Lower leg skin (tissue), 3 donors: ENCODE measurements at regions not wholly inside any gene's neighbourhood (a gene's known extent, or its start where the extent isn't known, plus 50 kb on each side); places are given as distances from the start of the nearest gene placed in this dataset.

Experiments
- POLR2A ChIP-seq, 2 donors: fragments of 450-650 bp; IDR thresholded peaks; one replicate each; pipeline ENCODE4 v1.6.1; 2016 to 2017; ENCODE audit warnings: antibody characterized with exemption in 2 of 2, mild to moderate bottlenecking in 1 of 2, moderate library complexity in 1 of 2
- TF ChIP-seq, protein P1 (sequence below), 3 donors: fragments of 450-650 bp; IDR thresholded peaks; one replicate each; pipeline ENCODE4 v1.5.1; 2016; ENCODE audit warnings: antibody characterized with exemption in 3 of 3, mild to moderate bottlenecking in 3 of 3, moderate library complexity in 2 of 3

DNA sequence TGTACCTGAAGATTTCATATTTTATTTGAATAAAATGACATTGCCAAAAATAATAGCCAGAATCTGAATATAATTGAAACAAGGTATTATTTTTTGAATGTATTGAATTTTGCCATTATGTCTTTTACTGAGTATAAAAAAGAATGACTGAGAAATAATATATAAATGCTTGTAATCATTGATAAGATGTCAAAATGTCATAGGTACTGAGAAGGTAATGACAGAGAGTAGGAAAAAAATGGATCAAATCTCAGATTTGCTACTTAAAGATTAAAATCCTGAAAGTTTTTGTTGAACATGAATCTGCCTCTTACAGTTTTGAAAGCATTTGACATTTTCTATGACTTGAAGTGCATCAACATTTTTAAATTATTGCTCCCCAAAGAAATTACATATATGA lies 1069.9 kb upstream of the ADGRL4 start:
- TF ChIP-seq, protein P1, sequence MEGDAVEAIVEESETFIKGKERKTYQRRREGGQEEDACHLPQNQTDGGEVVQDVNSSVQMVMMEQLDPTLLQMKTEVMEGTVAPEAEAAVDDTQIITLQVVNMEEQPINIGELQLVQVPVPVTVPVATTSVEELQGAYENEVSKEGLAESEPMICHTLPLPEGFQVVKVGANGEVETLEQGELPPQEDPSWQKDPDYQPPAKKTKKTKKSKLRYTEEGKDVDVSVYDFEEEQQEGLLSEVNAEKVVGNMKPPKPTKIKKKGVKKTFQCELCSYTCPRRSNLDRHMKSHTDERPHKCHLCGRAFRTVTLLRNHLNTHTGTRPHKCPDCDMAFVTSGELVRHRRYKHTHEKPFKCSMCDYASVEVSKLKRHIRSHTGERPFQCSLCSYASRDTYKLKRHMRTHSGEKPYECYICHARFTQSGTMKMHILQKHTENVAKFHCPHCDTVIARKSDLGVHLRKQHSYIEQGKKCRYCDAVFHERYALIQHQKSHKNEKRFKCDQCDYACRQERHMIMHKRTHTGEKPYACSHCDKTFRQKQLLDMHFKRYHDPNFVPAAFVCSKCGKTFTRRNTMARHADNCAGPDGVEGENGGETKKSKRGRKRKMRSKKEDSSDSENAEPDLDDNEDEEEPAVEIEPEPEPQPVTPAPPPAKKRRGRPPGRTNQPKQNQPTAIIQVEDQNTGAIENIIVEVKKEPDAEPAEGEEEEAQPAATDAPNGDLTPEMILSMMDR (IDR thresholded peaks at IDR 0.05), result no peak
- TF ChIP-seq POLR2A (IDR thresholded peaks at IDR 0.05), result no peak
